IMR-90 (cell line): ENCODE measurements at regions not wholly inside any gene's neighbourhood (a gene's known extent, or its start where the extent isn't known, plus 50 kb on each side); places are given as distances from the start of the nearest gene placed in this dataset.
"Not testable (repeated sequence)": the region's sequence is repeated elsewhere in the genome, so short reads cannot be mapped to it uniquely, and the experiment has no call there.

ENCODE experiments used
- CEBPB ChIP-seq: IDR thresholded peaks from 2 replicates; pipeline ENCODE4 v1.6.1; 2012; ENCODE audit warnings: low read depth, low read length, improper control_type of control experiment
- MAFK ChIP-seq: IDR thresholded peaks from 2 replicates; pipeline ENCODE4 v1.6.1; 2012; ENCODE audit warnings: low read depth, low read length, improper control_type of control experiment
- POLR2A ChIP-seq: IDR thresholded peaks from 2 replicates; pipeline ENCODE4 v1.6.1; 2012; ENCODE audit warnings: mild to moderate bottlenecking, low read depth, low read length
- RAD21 ChIP-seq: IDR thresholded peaks from 2 replicates; pipeline ENCODE4 v1.6.1; 2012; ENCODE audit warnings: low read length, improper control_type of control experiment
- TF ChIP-seq, protein P1 (sequence below): conservative IDR thresholded peaks from 2 replicates; pipeline ENCODE4 v1.5.1; 2012; ENCODE audit warnings: mild to moderate bottlenecking, low read depth, low read length, improper control_type of control experiment
- TF ChIP-seq, protein P2 (sequence below): fragments of 150-350 bp; IDR thresholded peaks from 2 replicates; pipeline ENCODE4 v1.6.1; 2016; ENCODE audit warnings: low read depth, mild to moderate bottlenecking, low read length, moderate library complexity, borderline replicate concordance
- TF ChIP-seq, protein P3 (sequence below): fragments of 150-350 bp; IDR thresholded peaks from 2 replicates; pipeline ENCODE4 v1.6.1; 2017; ENCODE audit warnings: mild to moderate bottlenecking, antibody characterized with exemption, low read length, low read depth

DNA sequence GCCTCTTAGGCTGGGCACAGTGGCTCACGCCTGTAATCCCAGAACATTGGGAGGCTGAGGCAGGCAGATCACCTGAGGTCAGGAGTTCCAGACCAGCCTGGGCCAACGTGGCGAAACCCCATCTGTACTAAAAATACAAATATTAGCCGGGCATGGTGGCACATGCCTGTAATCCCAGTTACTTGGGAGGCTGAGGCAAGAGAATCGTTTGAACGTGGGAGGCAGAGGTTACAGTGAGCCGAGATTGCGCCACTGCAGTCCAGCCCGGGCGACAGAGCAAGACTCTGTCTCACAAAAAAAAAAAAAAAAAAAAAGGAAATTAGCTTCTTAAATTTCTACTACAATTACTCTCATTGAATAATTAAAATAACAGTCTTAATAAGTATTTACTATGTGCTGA lies 52.4 kb upstream of the JARID2 start:
- not testable (repeated sequence) for TF ChIP-seq MAFK, RAD21, POLR2A, CEBPB
- TF ChIP-seq, protein P1, sequence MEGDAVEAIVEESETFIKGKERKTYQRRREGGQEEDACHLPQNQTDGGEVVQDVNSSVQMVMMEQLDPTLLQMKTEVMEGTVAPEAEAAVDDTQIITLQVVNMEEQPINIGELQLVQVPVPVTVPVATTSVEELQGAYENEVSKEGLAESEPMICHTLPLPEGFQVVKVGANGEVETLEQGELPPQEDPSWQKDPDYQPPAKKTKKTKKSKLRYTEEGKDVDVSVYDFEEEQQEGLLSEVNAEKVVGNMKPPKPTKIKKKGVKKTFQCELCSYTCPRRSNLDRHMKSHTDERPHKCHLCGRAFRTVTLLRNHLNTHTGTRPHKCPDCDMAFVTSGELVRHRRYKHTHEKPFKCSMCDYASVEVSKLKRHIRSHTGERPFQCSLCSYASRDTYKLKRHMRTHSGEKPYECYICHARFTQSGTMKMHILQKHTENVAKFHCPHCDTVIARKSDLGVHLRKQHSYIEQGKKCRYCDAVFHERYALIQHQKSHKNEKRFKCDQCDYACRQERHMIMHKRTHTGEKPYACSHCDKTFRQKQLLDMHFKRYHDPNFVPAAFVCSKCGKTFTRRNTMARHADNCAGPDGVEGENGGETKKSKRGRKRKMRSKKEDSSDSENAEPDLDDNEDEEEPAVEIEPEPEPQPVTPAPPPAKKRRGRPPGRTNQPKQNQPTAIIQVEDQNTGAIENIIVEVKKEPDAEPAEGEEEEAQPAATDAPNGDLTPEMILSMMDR, result not testable (repeated sequence)
- TF ChIP-seq, protein P2, sequence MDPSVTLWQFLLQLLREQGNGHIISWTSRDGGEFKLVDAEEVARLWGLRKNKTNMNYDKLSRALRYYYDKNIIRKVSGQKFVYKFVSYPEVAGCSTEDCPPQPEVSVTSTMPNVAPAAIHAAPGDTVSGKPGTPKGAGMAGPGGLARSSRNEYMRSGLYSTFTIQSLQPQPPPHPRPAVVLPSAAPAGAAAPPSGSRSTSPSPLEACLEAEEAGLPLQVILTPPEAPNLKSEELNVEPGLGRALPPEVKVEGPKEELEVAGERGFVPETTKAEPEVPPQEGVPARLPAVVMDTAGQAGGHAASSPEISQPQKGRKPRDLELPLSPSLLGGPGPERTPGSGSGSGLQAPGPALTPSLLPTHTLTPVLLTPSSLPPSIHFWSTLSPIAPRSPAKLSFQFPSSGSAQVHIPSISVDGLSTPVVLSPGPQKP, result not testable (repeated sequence)
- TF ChIP-seq, protein P3, sequence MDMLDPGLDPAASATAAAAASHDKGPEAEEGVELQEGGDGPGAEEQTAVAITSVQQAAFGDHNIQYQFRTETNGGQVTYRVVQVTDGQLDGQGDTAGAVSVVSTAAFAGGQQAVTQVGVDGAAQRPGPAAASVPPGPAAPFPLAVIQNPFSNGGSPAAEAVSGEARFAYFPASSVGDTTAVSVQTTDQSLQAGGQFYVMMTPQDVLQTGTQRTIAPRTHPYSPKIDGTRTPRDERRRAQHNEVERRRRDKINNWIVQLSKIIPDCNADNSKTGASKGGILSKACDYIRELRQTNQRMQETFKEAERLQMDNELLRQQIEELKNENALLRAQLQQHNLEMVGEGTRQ, result not testable (repeated sequence)
